Upper lobe of left lung (tissue), 4 donors: ENCODE measurements at regions not wholly inside any gene's neighbourhood (a gene's known extent, or its start where the extent isn't known, plus 50 kb on each side); places are given as distances from the start of the nearest gene placed in this dataset.

Experiments used
- CTCF ChIP-seq, 6 experiments: fragments of 450-650 bp in 4 of 6; fragments of 200-600 bp in 2 of 6; sonication (generic) in 2 of 6; IDR thresholded peaks; one replicate each; pipeline ENCODE4 v1.5.1; 2016 to 2019; ENCODE audit warnings: antibody characterized with exemption in 6 of 6
- EP300 ChIP-seq, 4 donors: sonication (generic); formaldehyde crosslinking; IDR thresholded peaks; one replicate each; pipeline ENCODE4 v1.5.1; 2017; ENCODE audit warnings: antibody characterized with exemption in 4 of 4, control low read depth in 2 of 4
- POLR2A ChIP-seq, 4 donors: fragments of 450-650 bp; IDR thresholded peaks; one replicate each; pipeline ENCODE4 v1.5.1; 2016 to 2017; ENCODE audit warnings: antibody characterized with exemption in 4 of 4, mild to moderate bottlenecking in 2 of 4
- POLR2AphosphoS5 ChIP-seq, 2 donors: sonication (generic); formaldehyde crosslinking; IDR thresholded peaks; one replicate each; pipeline ENCODE4 v1.5.1; 2017; ENCODE audit warnings: antibody characterized with exemption in 2 of 2

GRCh38 chr15:85889956-85890619 is 95.4 kb upstream of the KLHL25 start:
- TF ChIP-seq CTCF (IDR thresholded peaks at IDR 0.05) (no peak), POLR2A (IDR thresholded peaks at IDR 0.05) (no peak), POLR2AphosphoS5 (IDR thresholded peaks at IDR 0.05) (no peak), EP300 (IDR thresholded peaks at IDR 0.05) (no peak)
